Panc1 (cell line): ENCODE measurements at regions not wholly inside any gene's neighbourhood (a gene's known extent, or its start where the extent isn't known, plus 50 kb on each side); places are given as distances from the start of the nearest gene placed in this dataset.

Experiments
- ATAC-seq: fragments of 200-7000 bp; cut with Tn5 transposase; 2 replicates; pipeline ENCODE4 v1.9.1; 2020; ENCODE audit warnings: mild to moderate bottlenecking, moderate library complexity
- BruUV-seq: library from RNA; stranded (reverse); fragments of 400-500 nt; replicated peaks from 2 replicates; lab custom pipeline; 2021; lab: Mats Ljungman, UMichigan
- CTCF ChIA-PET: fragments of 300-600 bp; sonication (Branson Sonifier 250); formaldehyde crosslinking; loops from one replicate; lab custom pipeline; 2022; ENCODE audit warnings: antibody characterized with exemption; lab: Charles Lee
- POLR2A ChIA-PET: fragments of 300-600 bp; sonication (Branson Sonifier 250); formaldehyde crosslinking; loops from one replicate; lab custom pipeline; 2022; ENCODE audit warnings: antibody characterized with exemption; lab: Charles Lee
- DNase-seq: peaks from one replicate; pipeline ENCODE4 v3.0.0-alpha.2; 2010; ENCODE audit warnings: low read depth, low spot score
- H3K27ac ChIP-seq: 2 replicates; pipeline ENCODE4 v1.5.1; 2011; ENCODE audit warnings: mild to moderate bottlenecking, low read length, inconsistent platforms
- H3K27me3 ChIP-seq: fragments of 200-500 bp; sonication (Bioruptor generic); 2 replicates; pipeline ENCODE4 v1.6.0; 2014; ENCODE audit warnings: low read length, inconsistent platforms; ENCODE audit not compliant: control insufficient read depth, insufficient read depth
- H3K36me3 ChIP-seq: fragments of 200-500 bp; sonication (Bioruptor generic); 2 replicates; pipeline ENCODE4 v1.5.1; 2014; ENCODE audit warnings: inconsistent platforms, mild to moderate bottlenecking, low read length, moderate library complexity; ENCODE audit not compliant: control insufficient read depth, insufficient read depth
- H3K4me1 ChIP-seq: 2 replicates; pipeline ENCODE4 v1.5.1; 2011; ENCODE audit warnings: inconsistent platforms, mild to moderate bottlenecking, low read length, moderate library complexity; ENCODE audit not compliant: control insufficient read depth, insufficient read depth
- H3K4me3 ChIP-seq, 2 experiments: 2 replicates each; pipeline ENCODE4 v1.5.1; 2011 to 2012; ENCODE audit warnings: low read depth in 2 of 2, low read length in 2 of 2, mild to moderate bottlenecking in 2 of 2, inconsistent platforms in 1 of 2, moderate library complexity in 1 of 2
- H3K9me3 ChIP-seq: fragments of 200-500 bp; sonication (Bioruptor generic); 2 replicates; pipeline ENCODE4 v1.5.1; 2014; ENCODE audit warnings: low read depth, mild to moderate bottlenecking, inconsistent platforms, low read length, moderate library complexity; ENCODE audit not compliant: control insufficient read depth, insufficient read depth
- CTCF ChIP-seq: fragments of 450-650 bp; IDR thresholded peaks from 2 replicates; pipeline ENCODE4 v1.5.1; 2017; ENCODE audit warnings: mild to moderate bottlenecking
- POLR2AphosphoS5 ChIP-seq: IDR thresholded peaks from 2 replicates; pipeline ENCODE4 v1.6.1; 2012; ENCODE audit warnings: mild to moderate bottlenecking, low read depth, low read length, moderate library complexity
- REST ChIP-seq, 2 experiments: IDR thresholded peaks; 2 replicates each; pipeline ENCODE4 v1.6.1; 2011 to 2012; ENCODE audit warnings: low read depth in 2 of 2, control low read depth in 1 of 2, low read length in 1 of 2, mild to moderate bottlenecking in 1 of 2, moderate library complexity in 1 of 2; ENCODE audit not compliant: insufficient read depth in 1 of 2
- SIN3A ChIP-seq: IDR thresholded peaks from 2 replicates; pipeline ENCODE4 v1.6.1; 2012; ENCODE audit warnings: low read depth, mild to moderate bottlenecking, low read length, moderate library complexity, borderline replicate concordance; ENCODE audit not compliant: insufficient read depth
- TCF7L2 ChIP-seq: IDR thresholded peaks from 2 replicates; pipeline ENCODE4 v1.6.1; 2011; ENCODE audit warnings: mild to moderate bottlenecking, low read depth, low read length, inconsistent platforms
- in situ Hi-C: cut with HindIII; loops from 2 replicates; pipeline ENCODE4 v1.10.0; 2016; ENCODE audit warnings: low sequenced_read_pairs, low pct_unique_long_range_greater_than_20kb
- intact Hi-C: fragments of 100-400 bp; cut with micrococcal nuclease; formaldehyde crosslinking; loops from one replicate; pipeline ENCODE4 v1.10.0; 2022; ENCODE audit not compliant: unreplicated experiment

GRCh38 chr1:217153361-217153760 lies 430.1 kb upstream of the ESRRG start:
- no peak for DNase-seq
- Histone ChIP-seq H3K4me1 (no peaks in the 10 kb centered on the region), H3K27me3 (no peaks in the 10 kb centered on the region), H3K27ac (no peak overlapping the region), H3K4me3 (no peak overlapping the region), H3K9me3 (no peaks in the 10 kb centered on the region), H3K36me3 (no peaks in the 10 kb centered on the region)
- ATAC-seq: no peak
- TF ChIP-seq REST (IDR thresholded peaks at IDR 0.05; ENCODE audit: insufficient read depth in 1 of 2, low read depth in 2 of 2, low read length in 1 of 2): no peak
- no peak for TF ChIP-seq SIN3A
- TF ChIP-seq TCF7L2: no peak
- no peak for TF ChIP-seq POLR2AphosphoS5
- TF ChIP-seq CTCF: no peak
- in situ Hi-C loops (no loop called here), intact Hi-C loops (no loop called here)
- POLR2A ChIA-PET: no interaction called here
- no TSS peak for BruUV-seq
- CTCF ChIA-PET: no interaction called here

GRCh38 chr1:217150366-217150765 lies 427.1 kb upstream of the ESRRG start:
- ATAC-seq: no peak
- in situ Hi-C loops: no loop called here
- CTCF ChIA-PET: no interaction called here
- no TSS peak for BruUV-seq
- intact Hi-C loops: no loop called here
- no peaks in the 10 kb centered on the region for H3K27me3 ChIP-seq
- H3K4me1 ChIP-seq: no peaks in the 10 kb centered on the region
- no peaks in the 10 kb centered on the region for H3K36me3 ChIP-seq
- no peak overlapping the region for H3K27ac ChIP-seq
- POLR2A ChIA-PET: no interaction called here
- no peak for DNase-seq
- H3K4me3 ChIP-seq: no peak overlapping the region
- TF ChIP-seq SIN3A (no peak), TCF7L2 (no peak), REST (IDR thresholded peaks at IDR 0.05; ENCODE audit: insufficient read depth in 1 of 2, low read depth in 2 of 2, low read length in 1 of 2) (no peak), POLR2AphosphoS5 (no peak), CTCF (no peak)
- H3K9me3 ChIP-seq: 0 out of 2 replicates have a peak, but pooled peaks cover 3% of the 10 kb centered on the region
